ENCODE measurements at regions not wholly inside any gene's neighbourhood (a gene's known extent, or its start where the extent isn't known, plus 50 kb on each side); places are given as distances from the start of the nearest gene placed in this dataset.
A peak's percentile ranks its signal among the peaks of the same experiment; 100 is the strongest.

DNA sequence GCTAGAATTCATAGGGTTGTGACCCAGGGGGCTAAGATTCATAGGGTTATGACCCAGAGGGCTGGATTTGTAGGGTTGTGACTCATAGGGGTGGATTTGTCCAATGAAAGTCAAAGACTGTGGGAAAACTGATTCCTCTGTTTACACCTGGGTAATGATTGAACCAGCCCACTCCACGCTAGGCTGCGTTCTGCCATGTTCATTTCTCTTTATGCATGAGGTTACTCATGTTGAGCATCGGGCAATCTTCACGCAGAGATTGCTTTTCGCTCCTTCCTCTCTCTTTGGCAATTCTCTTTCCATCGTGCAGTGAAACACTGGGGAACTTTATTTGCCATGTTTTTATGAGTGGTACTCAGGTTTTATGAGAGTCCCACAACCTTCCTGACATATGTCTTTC, 127.8 kb downstream of the CRLF2 start:
- DNase-seq (ENCODE audit: low spot score) = no peak
- Histone ChIP-seq H3K4me3 (no peak overlapping the region), H3K27ac (no peak overlapping the region)
- TF ChIP-seq, protein P1, sequence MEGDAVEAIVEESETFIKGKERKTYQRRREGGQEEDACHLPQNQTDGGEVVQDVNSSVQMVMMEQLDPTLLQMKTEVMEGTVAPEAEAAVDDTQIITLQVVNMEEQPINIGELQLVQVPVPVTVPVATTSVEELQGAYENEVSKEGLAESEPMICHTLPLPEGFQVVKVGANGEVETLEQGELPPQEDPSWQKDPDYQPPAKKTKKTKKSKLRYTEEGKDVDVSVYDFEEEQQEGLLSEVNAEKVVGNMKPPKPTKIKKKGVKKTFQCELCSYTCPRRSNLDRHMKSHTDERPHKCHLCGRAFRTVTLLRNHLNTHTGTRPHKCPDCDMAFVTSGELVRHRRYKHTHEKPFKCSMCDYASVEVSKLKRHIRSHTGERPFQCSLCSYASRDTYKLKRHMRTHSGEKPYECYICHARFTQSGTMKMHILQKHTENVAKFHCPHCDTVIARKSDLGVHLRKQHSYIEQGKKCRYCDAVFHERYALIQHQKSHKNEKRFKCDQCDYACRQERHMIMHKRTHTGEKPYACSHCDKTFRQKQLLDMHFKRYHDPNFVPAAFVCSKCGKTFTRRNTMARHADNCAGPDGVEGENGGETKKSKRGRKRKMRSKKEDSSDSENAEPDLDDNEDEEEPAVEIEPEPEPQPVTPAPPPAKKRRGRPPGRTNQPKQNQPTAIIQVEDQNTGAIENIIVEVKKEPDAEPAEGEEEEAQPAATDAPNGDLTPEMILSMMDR (IDR thresholded peaks at IDR 0.05) = no peak

- Histone ChIP-seq H3K4me3 (no peak overlapping the region), H3K27ac (no peak overlapping the region)
- DNase-seq (ENCODE audit: low spot score) = no peak
- TF ChIP-seq, protein P1 (IDR thresholded peaks at IDR 0.05) = no peak
These were observed 135.4 kb downstream of the CRLF2 start for GRCh38 chrX:1076871-1077651.

DNA sequence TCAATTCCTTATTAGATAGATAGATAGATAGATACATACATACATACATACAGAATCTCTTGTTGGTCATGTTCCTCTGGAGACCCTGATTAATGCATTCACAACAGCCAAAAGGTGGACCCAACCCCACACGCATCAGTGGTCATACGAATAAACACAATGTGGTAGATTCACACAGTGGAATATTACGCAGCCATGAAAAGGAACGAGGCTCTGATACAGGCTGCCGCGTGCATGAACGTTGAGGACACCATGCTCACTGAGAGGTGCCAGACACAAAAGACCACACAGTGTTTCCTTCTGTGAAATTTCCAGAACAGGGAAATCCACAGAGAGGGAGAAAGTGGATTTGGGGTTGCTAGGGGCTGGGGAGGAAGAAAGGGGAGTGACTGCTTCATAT, 136.7 kb downstream of the CRLF2 start:
- no peak overlapping the region for H3K27ac ChIP-seq
- TF ChIP-seq, protein P1 (IDR thresholded peaks at IDR 0.05) = no peak
- DNase-seq (ENCODE audit: low spot score) = peak; percentile 59
- H3K4me3 ChIP-seq = no peak overlapping the region

- no peak overlapping the region for H3K4me3 ChIP-seq
- DNase-seq (ENCODE audit: low spot score) = peak; percentile 36
- TF ChIP-seq, protein P1 (IDR thresholded peaks at IDR 0.05) = no peak
- no peak overlapping the region for H3K27ac ChIP-seq
These were observed 137.3 kb downstream of the CRLF2 start for GRCh38 chrX:1075156-1075555.

DNA sequence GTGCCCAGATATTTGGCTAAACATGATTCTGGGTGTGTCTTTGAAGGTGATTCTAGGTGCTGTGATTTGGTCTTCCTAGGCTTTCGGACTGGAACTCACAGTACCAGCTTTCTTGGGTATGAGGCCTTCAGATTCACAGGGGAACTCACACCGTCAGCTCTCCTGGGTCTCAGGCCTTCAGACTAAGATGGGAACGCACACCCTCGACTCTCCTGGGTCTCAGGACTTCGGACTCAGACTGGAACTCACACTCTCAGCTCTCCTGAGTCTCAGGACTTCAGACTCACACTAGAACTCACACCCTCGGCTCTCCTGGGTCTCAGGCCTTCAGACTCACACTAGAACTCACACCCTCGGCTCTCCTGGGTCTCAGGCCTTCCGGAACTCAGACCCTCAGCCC, 137.7 kb downstream of the CRLF2 start:
- no peak overlapping the region for H3K27ac ChIP-seq
- DNase-seq (ENCODE audit: low spot score) = peak; percentile 24
- no peak overlapping the region for H3K4me3 ChIP-seq
- TF ChIP-seq, protein P1 (IDR thresholded peaks at IDR 0.05) = no peak

GRCh38 chrX:1074172-1074571, 138.3 kb downstream of the CRLF2 start:
- Histone ChIP-seq H3K27ac (no peak overlapping the region), H3K4me3 (no peak overlapping the region)
- DNase-seq (ENCODE audit: low spot score) = peak; percentile 16
- TF ChIP-seq, protein P1 (IDR thresholded peaks at IDR 0.05) = no peak

Measured in coronary artery (tissue), 2 donors.